ENCODE measurements at regions not wholly inside any gene's neighbourhood (a gene's known extent, or its start where the extent isn't known, plus 50 kb on each side); places are given as distances from the start of the nearest gene placed in this dataset.

DNA sequence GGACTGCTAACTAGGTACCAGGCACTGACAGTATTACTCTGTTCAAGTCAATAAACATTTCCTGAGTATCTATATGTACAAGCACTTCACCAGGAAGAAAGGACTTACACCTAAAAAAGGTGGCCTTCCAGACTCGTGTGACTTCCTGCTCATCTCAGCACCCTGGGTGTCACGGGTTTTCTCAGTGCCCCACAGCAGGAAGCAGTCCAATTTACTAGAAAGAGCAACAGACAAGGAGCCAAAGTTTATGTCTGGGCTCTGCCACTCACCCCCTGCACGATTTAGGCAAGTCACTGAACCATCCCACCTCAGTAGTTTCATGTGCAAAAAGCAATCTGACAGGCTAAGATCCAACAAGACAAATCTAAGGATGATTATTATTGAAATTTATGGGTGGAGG is 92.4 kb downstream of the TMEM215 start:
- no peaks in the 10 kb centered on the region for H3K4me1 ChIP-seq (ENCODE audit: control insufficient read depth in 2 of 2, insufficient read depth in 2 of 2, low read length in 2 of 2)
- no peaks in the 10 kb centered on the region for H3K79me2 ChIP-seq (ENCODE audit: control insufficient read depth, insufficient read depth, low read length)
- H3K36me3 ChIP-seq (replicated peaks in 1 of 2; ENCODE audit: control extremely low read depth in 1 of 2, control insufficient read depth in 1 of 2, extremely low read depth in 1 of 2, insufficient read depth in 2 of 2, low read length in 1 of 2), result no peaks in the 10 kb centered on the region
- no peaks in the 10 kb centered on the region for H4K20me1 ChIP-seq (ENCODE audit: control insufficient read depth, insufficient read depth, low read length, poor library complexity, severe bottlenecking)
- no peak overlapping the region for H3K4me3 ChIP-seq (ENCODE audit: control extremely low read depth in 1 of 5, extremely low read depth in 1 of 5, insufficient read depth in 1 of 5, low read depth in 2 of 5, low read length in 4 of 5)
- POLR2A ChIA-PET, result no interaction called here
- Mint-ChIP-seq H3K27me3 (peaks cover 15% of the 10 kb centered on the region), H3K4me3 (no peak overlapping the region), H3K27ac (no peak overlapping the region), H3K9me3 (ENCODE audit: insufficient read depth) (no peaks in the 10 kb centered on the region), H3K4me1 (peaks cover 4% of the 10 kb centered on the region)
- H3K27me3 ChIP-seq (replicated peaks in 1 of 4; ENCODE audit: control extremely low read depth in 1 of 4, control insufficient read depth in 3 of 4, insufficient read depth in 4 of 4, low read length in 3 of 4), result peaks cover 0 to 3% (median 0%) of the 10 kb centered on the region in 4 experiments
- H3K9me3 ChIP-seq (ENCODE audit: control extremely low read depth in 1 of 3, control insufficient read depth in 2 of 3, insufficient read depth in 1 of 3, low read length in 2 of 3), result no peaks in the 10 kb centered on the region
- WGBS (ENCODE audit: insufficient coverage), result 38% methylated on average over 2 of the region's 3 CpGs
- no peak for TF ChIP-seq EZH2 (IDR thresholded peaks at IDR 0.05; ENCODE audit: borderline replicate concordance, insufficient read depth, low read depth, low read length, poor library complexity, severe bottlenecking)
- TF ChIP-seq, protein P1, sequence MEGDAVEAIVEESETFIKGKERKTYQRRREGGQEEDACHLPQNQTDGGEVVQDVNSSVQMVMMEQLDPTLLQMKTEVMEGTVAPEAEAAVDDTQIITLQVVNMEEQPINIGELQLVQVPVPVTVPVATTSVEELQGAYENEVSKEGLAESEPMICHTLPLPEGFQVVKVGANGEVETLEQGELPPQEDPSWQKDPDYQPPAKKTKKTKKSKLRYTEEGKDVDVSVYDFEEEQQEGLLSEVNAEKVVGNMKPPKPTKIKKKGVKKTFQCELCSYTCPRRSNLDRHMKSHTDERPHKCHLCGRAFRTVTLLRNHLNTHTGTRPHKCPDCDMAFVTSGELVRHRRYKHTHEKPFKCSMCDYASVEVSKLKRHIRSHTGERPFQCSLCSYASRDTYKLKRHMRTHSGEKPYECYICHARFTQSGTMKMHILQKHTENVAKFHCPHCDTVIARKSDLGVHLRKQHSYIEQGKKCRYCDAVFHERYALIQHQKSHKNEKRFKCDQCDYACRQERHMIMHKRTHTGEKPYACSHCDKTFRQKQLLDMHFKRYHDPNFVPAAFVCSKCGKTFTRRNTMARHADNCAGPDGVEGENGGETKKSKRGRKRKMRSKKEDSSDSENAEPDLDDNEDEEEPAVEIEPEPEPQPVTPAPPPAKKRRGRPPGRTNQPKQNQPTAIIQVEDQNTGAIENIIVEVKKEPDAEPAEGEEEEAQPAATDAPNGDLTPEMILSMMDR (IDR thresholded peaks at IDR 0.05), result no peak
- no peak overlapping the region for H3K27ac ChIP-seq (ENCODE audit: low read length in 2 of 2)
- H2AFZ ChIP-seq (ENCODE audit: insufficient read depth, low read depth, low read length, poor library complexity, severe bottlenecking), result no peak overlapping the region
- CTCF ChIA-PET, result no interaction called here
- ATAC-seq (ENCODE audit: low read depth), result no peak
- intact Hi-C loops (cut with micrococcal nuclease), result no loop called here
- H3K4me2 ChIP-seq (replicated peaks; ENCODE audit: low read depth, low read length, poor library complexity, severe bottlenecking), result no peak overlapping the region
- DNase-seq, result no peak
- H3K9ac ChIP-seq (ENCODE audit: low read length), result no peak overlapping the region

DNA sequence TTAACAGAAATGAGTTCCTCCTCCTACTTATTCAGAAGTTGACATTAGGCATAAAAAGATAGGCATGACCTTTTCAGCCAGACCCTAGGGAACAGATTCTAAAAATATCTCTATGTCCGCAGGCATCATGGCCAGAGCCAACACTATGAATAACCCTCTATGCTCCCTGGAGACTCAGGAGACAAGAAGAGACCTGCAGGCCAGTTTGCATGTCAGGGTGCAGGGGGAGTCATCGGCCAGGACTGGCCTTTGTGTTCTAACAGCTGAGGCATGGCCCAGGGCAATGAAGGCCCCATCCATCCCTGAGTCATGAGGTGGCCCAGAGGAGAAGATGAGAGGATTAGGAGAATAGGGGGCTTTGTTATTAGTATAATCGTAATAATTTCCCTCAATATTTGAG is 93.8 kb downstream of the TMEM215 start:
- Histone ChIP-seq H4K20me1 (ENCODE audit: control insufficient read depth, insufficient read depth, low read length, poor library complexity, severe bottlenecking) (no peaks in the 10 kb centered on the region), H3K9ac (ENCODE audit: low read length) (no peak overlapping the region), H3K36me3 (replicated peaks in 1 of 2; ENCODE audit: control extremely low read depth in 1 of 2, control insufficient read depth in 1 of 2, extremely low read depth in 1 of 2, insufficient read depth in 2 of 2, low read length in 1 of 2) (no peaks in the 10 kb centered on the region), H3K27ac (ENCODE audit: low read length in 2 of 2) (no peak overlapping the region), H3K9me3 (ENCODE audit: control extremely low read depth in 1 of 3, control insufficient read depth in 2 of 3, insufficient read depth in 1 of 3, low read length in 2 of 3) (no peaks in the 10 kb centered on the region), H3K4me2 (replicated peaks; ENCODE audit: low read depth, low read length, poor library complexity, severe bottlenecking) (no peak overlapping the region), H2AFZ (ENCODE audit: insufficient read depth, low read depth, low read length, poor library complexity, severe bottlenecking) (no peak overlapping the region), H3K4me3 (ENCODE audit: control extremely low read depth in 1 of 5, extremely low read depth in 1 of 5, insufficient read depth in 1 of 5, low read depth in 2 of 5, low read length in 4 of 5) (no peak overlapping the region), H3K79me2 (ENCODE audit: control insufficient read depth, insufficient read depth, low read length) (no peaks in the 10 kb centered on the region), H3K4me1 (ENCODE audit: control insufficient read depth in 2 of 2, insufficient read depth in 2 of 2, low read length in 2 of 2) (no peaks in the 10 kb centered on the region), H3K27me3 (replicated peaks in 1 of 4; ENCODE audit: control extremely low read depth in 1 of 4, control insufficient read depth in 3 of 4, insufficient read depth in 4 of 4, low read length in 3 of 4) (peaks cover 0 to 3% (median 0%) of the 10 kb centered on the region in 4 experiments)
- 78% methylated on average over 1 of the region's 3 CpGs for WGBS (ENCODE audit: insufficient coverage)
- ATAC-seq (ENCODE audit: low read depth) (no peak), DNase-seq (no peak)
- H3K4me1 Mint-ChIP-seq, result peaks cover 4% of the 10 kb centered on the region
- ChIA-PET POLR2A (no interaction called here), CTCF (no interaction called here)
- no peak overlapping the region for H3K27ac Mint-ChIP-seq
- peaks cover 11% of the 10 kb centered on the region for H3K27me3 Mint-ChIP-seq
- no peak overlapping the region for H3K4me3 Mint-ChIP-seq
- H3K9me3 Mint-ChIP-seq (ENCODE audit: insufficient read depth), result no peaks in the 10 kb centered on the region
- intact Hi-C loops (cut with micrococcal nuclease), result no loop called here
- TF ChIP-seq, protein P1 (IDR thresholded peaks at IDR 0.05), result no peak
- no peak for TF ChIP-seq EZH2 (IDR thresholded peaks at IDR 0.05; ENCODE audit: borderline replicate concordance, insufficient read depth, low read depth, low read length, poor library complexity, severe bottlenecking)
